ENCODE measurements at regions not wholly inside any gene's neighbourhood (a gene's known extent, or its start where the extent isn't known, plus 50 kb on each side); places are given as distances from the start of the nearest gene placed in this dataset.

GRCh38 chrX:26581091-26581490 lies 365.1 kb downstream of the MAGEB5 start:
- ATAC-seq (ENCODE audit: low read depth) (no peak), DNase-seq (no peak)
- Histone ChIP-seq H3K9ac (ENCODE audit: low read length) (no peak overlapping the region), H3K79me2 (ENCODE audit: control insufficient read depth, insufficient read depth, low read length) (no peaks in the 10 kb centered on the region), H2AFZ (ENCODE audit: insufficient read depth, low read depth, low read length, poor library complexity, severe bottlenecking) (no peak overlapping the region), H3K27me3 (replicated peaks in 1 of 4; ENCODE audit: control extremely low read depth in 1 of 4, control insufficient read depth in 3 of 4, insufficient read depth in 4 of 4, low read length in 3 of 4) (no peaks in the 10 kb centered on the region), H3K4me3 (ENCODE audit: control extremely low read depth in 1 of 5, extremely low read depth in 1 of 5, insufficient read depth in 1 of 5, low read depth in 2 of 5, low read length in 4 of 5) (no peak overlapping the region), H4K20me1 (ENCODE audit: control insufficient read depth, insufficient read depth, low read length, poor library complexity, severe bottlenecking) (no peaks in the 10 kb centered on the region), H3K27ac (ENCODE audit: low read length in 2 of 2) (no peak overlapping the region), H3K4me1 (ENCODE audit: control insufficient read depth in 2 of 2, insufficient read depth in 2 of 2, low read length in 2 of 2) (no peaks in the 10 kb centered on the region), H3K4me2 (replicated peaks; ENCODE audit: low read depth, low read length, poor library complexity, severe bottlenecking) (no peak overlapping the region), H3K36me3 (replicated peaks in 1 of 2; ENCODE audit: control extremely low read depth in 1 of 2, control insufficient read depth in 1 of 2, extremely low read depth in 1 of 2, insufficient read depth in 2 of 2, low read length in 1 of 2) (no peaks in the 10 kb centered on the region), H3K9me3 (ENCODE audit: control extremely low read depth in 1 of 3, control insufficient read depth in 2 of 3, insufficient read depth in 1 of 3, low read length in 2 of 3) (no peaks in the 10 kb centered on the region)
- no peaks in the 10 kb centered on the region for H3K4me1 Mint-ChIP-seq
- intact Hi-C loops (cut with micrococcal nuclease) = no loop called here
- no peak overlapping the region for H3K27ac Mint-ChIP-seq
- ChIA-PET CTCF (no interaction called here), POLR2A (no interaction called here)
- no peak for TF ChIP-seq CTCF (IDR thresholded peaks at IDR 0.05)
- TF ChIP-seq EZH2 (IDR thresholded peaks at IDR 0.05; ENCODE audit: borderline replicate concordance, insufficient read depth, low read depth, low read length, poor library complexity, severe bottlenecking) = no peak
- no peaks in the 10 kb centered on the region for H3K9me3 Mint-ChIP-seq (ENCODE audit: insufficient read depth)
- H3K4me3 Mint-ChIP-seq = no peak overlapping the region
- H3K27me3 Mint-ChIP-seq = no peaks in the 10 kb centered on the region

- Histone ChIP-seq H3K27ac (ENCODE audit: low read length in 2 of 2) (no peak overlapping the region), H4K20me1 (ENCODE audit: control insufficient read depth, insufficient read depth, low read length, poor library complexity, severe bottlenecking) (no peaks in the 10 kb centered on the region), H2AFZ (ENCODE audit: insufficient read depth, low read depth, low read length, poor library complexity, severe bottlenecking) (no peak overlapping the region), H3K27me3 (replicated peaks in 1 of 4; ENCODE audit: control extremely low read depth in 1 of 4, control insufficient read depth in 3 of 4, insufficient read depth in 4 of 4, low read length in 3 of 4) (no peaks in the 10 kb centered on the region), H3K36me3 (replicated peaks in 1 of 2; ENCODE audit: control extremely low read depth in 1 of 2, control insufficient read depth in 1 of 2, extremely low read depth in 1 of 2, insufficient read depth in 2 of 2, low read length in 1 of 2) (no peaks in the 10 kb centered on the region), H3K4me1 (ENCODE audit: control insufficient read depth in 2 of 2, insufficient read depth in 2 of 2, low read length in 2 of 2) (no peaks in the 10 kb centered on the region), H3K4me2 (replicated peaks; ENCODE audit: low read depth, low read length, poor library complexity, severe bottlenecking) (no peak overlapping the region), H3K9ac (ENCODE audit: low read length) (no peak overlapping the region), H3K79me2 (ENCODE audit: control insufficient read depth, insufficient read depth, low read length) (no peaks in the 10 kb centered on the region), H3K4me3 (ENCODE audit: control extremely low read depth in 1 of 5, extremely low read depth in 1 of 5, insufficient read depth in 1 of 5, low read depth in 2 of 5, low read length in 4 of 5) (no peak overlapping the region), H3K9me3 (ENCODE audit: control extremely low read depth in 1 of 3, control insufficient read depth in 2 of 3, insufficient read depth in 1 of 3, low read length in 2 of 3) (no peaks in the 10 kb centered on the region)
- intact Hi-C loops (cut with micrococcal nuclease) = no loop called here
- H3K27me3 Mint-ChIP-seq = no peaks in the 10 kb centered on the region
- no peaks in the 10 kb centered on the region for H3K9me3 Mint-ChIP-seq (ENCODE audit: insufficient read depth)
- ChIA-PET POLR2A (no interaction called here), CTCF (no interaction called here)
- WGBS (ENCODE audit: insufficient coverage) = no CpG with 5 or more reads among the region's 1 CpG
- no peak for TF ChIP-seq CTCF (IDR thresholded peaks at IDR 0.05)
- TF ChIP-seq EZH2 (IDR thresholded peaks at IDR 0.05; ENCODE audit: borderline replicate concordance, insufficient read depth, low read depth, low read length, poor library complexity, severe bottlenecking) = no peak
- no peaks in the 10 kb centered on the region for H3K4me1 Mint-ChIP-seq
- ATAC-seq (ENCODE audit: low read depth) (no peak), DNase-seq (no peak)
- H3K4me3 Mint-ChIP-seq = no peak overlapping the region
- H3K27ac Mint-ChIP-seq = no peak overlapping the region
These were observed 364.1 kb downstream of the MAGEB5 start for GRCh38 chrX:26580021-26580420.
